ENCODE measurements at regions not wholly inside any gene's neighbourhood (a gene's known extent, or its start where the extent isn't known, plus 50 kb on each side); places are given as distances from the start of the nearest gene placed in this dataset.

GRCh38 chr10:78331391-78331922 lies 297.8 kb downstream of the RPS24 start:
- no peak for TF ChIP-seq CTCF (IDR thresholded peaks at IDR 0.05; ENCODE audit: insufficient read depth, missing control alignments)
- FAIRE-seq (no peak), DNase-seq (ENCODE audit: insufficient read length, low spot score) (no peak)

- DNase-seq (ENCODE audit: insufficient read length, low spot score) (no peak), FAIRE-seq (no peak)
- no peak for TF ChIP-seq CTCF (IDR thresholded peaks at IDR 0.05; ENCODE audit: insufficient read depth, missing control alignments)
Measured at GRCh38 chr10:78332012-78332411, 298.3 kb downstream of the RPS24 start.

- DNase-seq (ENCODE audit: insufficient read length, low spot score): no peak
- no peak for FAIRE-seq
- no peak for TF ChIP-seq CTCF (IDR thresholded peaks at IDR 0.05; ENCODE audit: insufficient read depth, missing control alignments)
Measured at GRCh38 chr10:78332657-78333056, 299.0 kb downstream of the RPS24 start.

- DNase-seq (ENCODE audit: insufficient read length, low spot score): no peak
- FAIRE-seq: no peak
- TF ChIP-seq CTCF (IDR thresholded peaks at IDR 0.05; ENCODE audit: insufficient read depth, missing control alignments): no peak
Measured at GRCh38 chr10:78333362-78334143, 299.9 kb downstream of the RPS24 start.

- no peak for FAIRE-seq
- TF ChIP-seq CTCF (IDR thresholded peaks at IDR 0.05; ENCODE audit: insufficient read depth, missing control alignments): no peak
Measured at GRCh38 chr10:78335371-78335690, 301.7 kb downstream of the RPS24 start.

GRCh38 chr10:78335691-78336401 lies 302.2 kb downstream of the RPS24 start:
- no peak for TF ChIP-seq CTCF (IDR thresholded peaks at IDR 0.05; ENCODE audit: insufficient read depth, missing control alignments)
- DNase-seq (ENCODE audit: insufficient read length, low spot score) (no peak), FAIRE-seq (no peak)

More at GRCh38 chr10:78335371-78335690, 301.7 kb downstream of the RPS24 start:
- DNase-seq (ENCODE audit: insufficient read length, low spot score): no peak

GRCh38 chr10:78336402-78336791 lies 302.7 kb downstream of the RPS24 start:
- FAIRE-seq (no peak), DNase-seq (ENCODE audit: insufficient read length, low spot score) (no peak)

More at GRCh38 chr10:78336402-78336791, 302.7 kb downstream of the RPS24 start:
- no peak for TF ChIP-seq CTCF (IDR thresholded peaks at IDR 0.05; ENCODE audit: insufficient read depth, missing control alignments)

Measured in D721Med (cell line).